Upper lobe of left lung (tissue), 4 donors: ENCODE measurements at regions not wholly inside any gene's neighbourhood (a gene's known extent, or its start where the extent isn't known, plus 50 kb on each side); places are given as distances from the start of the nearest gene placed in this dataset.

Experiments used
- EP300 ChIP-seq, 4 donors: sonication (generic); formaldehyde crosslinking; IDR thresholded peaks; one replicate each; pipeline ENCODE4 v1.5.1; 2017; ENCODE audit warnings: antibody characterized with exemption in 4 of 4, control low read depth in 2 of 4
- POLR2A ChIP-seq, 4 donors: fragments of 450-650 bp; IDR thresholded peaks; one replicate each; pipeline ENCODE4 v1.5.1; 2016 to 2017; ENCODE audit warnings: antibody characterized with exemption in 4 of 4, mild to moderate bottlenecking in 2 of 4
- TF ChIP-seq, protein P1 (sequence below), 6 experiments: fragments of 450-650 bp in 4 of 6; fragments of 200-600 bp in 2 of 6; sonication (generic) in 2 of 6; IDR thresholded peaks; one replicate each; pipeline ENCODE4 v1.5.1; 2016 to 2019; ENCODE audit warnings: antibody characterized with exemption in 6 of 6

GRCh38 chr9:103601287-103601686 lies 492.8 kb upstream of the SMC2 start:
- no peak for TF ChIP-seq POLR2A (IDR thresholded peaks at IDR 0.05)
- TF ChIP-seq, protein P1, sequence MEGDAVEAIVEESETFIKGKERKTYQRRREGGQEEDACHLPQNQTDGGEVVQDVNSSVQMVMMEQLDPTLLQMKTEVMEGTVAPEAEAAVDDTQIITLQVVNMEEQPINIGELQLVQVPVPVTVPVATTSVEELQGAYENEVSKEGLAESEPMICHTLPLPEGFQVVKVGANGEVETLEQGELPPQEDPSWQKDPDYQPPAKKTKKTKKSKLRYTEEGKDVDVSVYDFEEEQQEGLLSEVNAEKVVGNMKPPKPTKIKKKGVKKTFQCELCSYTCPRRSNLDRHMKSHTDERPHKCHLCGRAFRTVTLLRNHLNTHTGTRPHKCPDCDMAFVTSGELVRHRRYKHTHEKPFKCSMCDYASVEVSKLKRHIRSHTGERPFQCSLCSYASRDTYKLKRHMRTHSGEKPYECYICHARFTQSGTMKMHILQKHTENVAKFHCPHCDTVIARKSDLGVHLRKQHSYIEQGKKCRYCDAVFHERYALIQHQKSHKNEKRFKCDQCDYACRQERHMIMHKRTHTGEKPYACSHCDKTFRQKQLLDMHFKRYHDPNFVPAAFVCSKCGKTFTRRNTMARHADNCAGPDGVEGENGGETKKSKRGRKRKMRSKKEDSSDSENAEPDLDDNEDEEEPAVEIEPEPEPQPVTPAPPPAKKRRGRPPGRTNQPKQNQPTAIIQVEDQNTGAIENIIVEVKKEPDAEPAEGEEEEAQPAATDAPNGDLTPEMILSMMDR (IDR thresholded peaks at IDR 0.05): no peak
- TF ChIP-seq EP300 (IDR thresholded peaks at IDR 0.05): no peak
